ENCODE measurements at regions not wholly inside any gene's neighbourhood (a gene's known extent, or its start where the extent isn't known, plus 50 kb on each side); places are given as distances from the start of the nearest gene placed in this dataset.

DNA sequence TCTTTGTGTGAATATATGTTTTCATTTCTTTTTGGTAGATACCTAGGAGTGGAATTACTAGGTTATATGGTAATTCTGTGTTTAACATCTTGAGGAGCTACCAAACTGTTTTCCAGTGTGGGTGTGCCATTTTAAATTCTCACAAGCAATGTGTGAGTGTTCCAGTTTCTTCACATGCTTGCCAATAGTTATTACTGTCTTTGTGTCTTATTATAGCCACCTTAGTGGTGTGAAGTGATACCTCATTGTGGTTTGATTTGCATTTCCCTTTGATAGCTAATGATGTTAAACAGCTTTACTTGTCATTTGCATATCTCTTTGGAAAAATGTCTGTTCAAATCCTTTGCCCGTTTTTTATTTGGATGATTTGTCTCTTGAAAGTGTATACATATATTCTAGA is 513.0 kb downstream of the TMEM38B start:
- no TSS peak for BruUV-seq (replicated peaks)
- POLR2A ChIA-PET (ENCODE audit: unreplicated experiment), result no interaction called here
- DNase-seq (no peak), ATAC-seq (no peak)
- TF ChIP-seq EZH2 (IDR thresholded peaks at IDR 0.05; ENCODE audit: low read length, unreplicated experiment), result no peak
- TF ChIP-seq EZH2phosphoT487 (IDR thresholded peaks at IDR 0.05; ENCODE audit: borderline replicate concordance, low read length), result no peak
- TF ChIP-seq, protein P1, sequence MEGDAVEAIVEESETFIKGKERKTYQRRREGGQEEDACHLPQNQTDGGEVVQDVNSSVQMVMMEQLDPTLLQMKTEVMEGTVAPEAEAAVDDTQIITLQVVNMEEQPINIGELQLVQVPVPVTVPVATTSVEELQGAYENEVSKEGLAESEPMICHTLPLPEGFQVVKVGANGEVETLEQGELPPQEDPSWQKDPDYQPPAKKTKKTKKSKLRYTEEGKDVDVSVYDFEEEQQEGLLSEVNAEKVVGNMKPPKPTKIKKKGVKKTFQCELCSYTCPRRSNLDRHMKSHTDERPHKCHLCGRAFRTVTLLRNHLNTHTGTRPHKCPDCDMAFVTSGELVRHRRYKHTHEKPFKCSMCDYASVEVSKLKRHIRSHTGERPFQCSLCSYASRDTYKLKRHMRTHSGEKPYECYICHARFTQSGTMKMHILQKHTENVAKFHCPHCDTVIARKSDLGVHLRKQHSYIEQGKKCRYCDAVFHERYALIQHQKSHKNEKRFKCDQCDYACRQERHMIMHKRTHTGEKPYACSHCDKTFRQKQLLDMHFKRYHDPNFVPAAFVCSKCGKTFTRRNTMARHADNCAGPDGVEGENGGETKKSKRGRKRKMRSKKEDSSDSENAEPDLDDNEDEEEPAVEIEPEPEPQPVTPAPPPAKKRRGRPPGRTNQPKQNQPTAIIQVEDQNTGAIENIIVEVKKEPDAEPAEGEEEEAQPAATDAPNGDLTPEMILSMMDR (conservative IDR thresholded peaks at IDR 0.05; ENCODE audit: low read depth, low read length), result no peak
- Histone ChIP-seq H4K20me1 (ENCODE audit: low read length) (no peaks in the 10 kb centered on the region), H3F3A (ENCODE audit: low read length, unreplicated experiment) (no peaks in the 10 kb centered on the region), H3K4me3 (ENCODE audit: low read length) (no peak overlapping the region), H2AFZ (ENCODE audit: low read length) (no peak overlapping the region), H3K27me3 (ENCODE audit: low read length) (no peaks in the 10 kb centered on the region), H3K9ac (ENCODE audit: low read length) (no peak overlapping the region), H3K4me1 (ENCODE audit: insufficient read depth, low read length) (peaks cover 3% of the 10 kb centered on the region; the same call in 1 of the 2 replicates), H3K4me2 (ENCODE audit: low read length) (no peak overlapping the region), H3K79me2 (ENCODE audit: low read length) (no peaks in the 10 kb centered on the region), H3K9me2 (replicated peaks; ENCODE audit: low read length) (no peaks in the 10 kb centered on the region), H3K9me3 (ENCODE audit: low read length) (no peaks in the 10 kb centered on the region), H3K27ac (ENCODE audit: low read length) (no peak overlapping the region), H3K36me3 (ENCODE audit: low read depth, low read length) (no peaks in the 10 kb centered on the region)
- CTCF ChIA-PET, result no interaction called here
- intact Hi-C loops (cut with micrococcal nuclease), result no loop called here

DNA sequence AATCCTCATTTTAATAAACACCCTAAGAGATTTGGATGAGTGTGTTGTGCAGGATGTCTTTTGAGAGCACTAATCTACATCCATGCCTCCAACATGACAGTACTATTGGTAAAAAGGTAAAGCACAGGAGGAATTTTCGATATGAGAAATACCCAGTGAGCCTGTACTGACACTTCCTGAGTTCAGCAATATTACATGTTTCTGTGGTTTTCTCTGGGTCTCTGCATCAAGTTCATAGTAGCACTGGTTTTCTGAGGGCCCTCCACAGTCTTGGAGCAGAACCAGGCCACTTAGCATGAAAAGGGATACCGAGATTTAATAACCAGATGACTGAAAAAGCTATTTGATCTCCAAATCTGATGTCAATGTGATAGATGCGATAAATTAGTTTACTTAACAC is 524.1 kb downstream of the TMEM38B start:
- H3K9me2 ChIP-seq (replicated peaks; ENCODE audit: low read length), result no peaks in the 10 kb centered on the region
- H3K9ac ChIP-seq (ENCODE audit: low read length), result no peak overlapping the region
- H3K4me2 ChIP-seq (ENCODE audit: low read length), result no peak overlapping the region
- CTCF ChIA-PET, result no interaction called here
- H3K4me3 ChIP-seq (ENCODE audit: low read length), result no peak overlapping the region
- H4K20me1 ChIP-seq (ENCODE audit: low read length), result no peaks in the 10 kb centered on the region
- H2AFZ ChIP-seq (ENCODE audit: low read length), result no peak overlapping the region
- H3K27me3 ChIP-seq (ENCODE audit: low read length), result peaks cover 4% of the 10 kb centered on the region; the same call in 1 of the 2 replicates
- H3K27ac ChIP-seq (ENCODE audit: low read length), result no peak overlapping the region
- no peak for DNase-seq
- no peaks in the 10 kb centered on the region for H3K79me2 ChIP-seq (ENCODE audit: low read length)
- no peaks in the 10 kb centered on the region for H3K9me3 ChIP-seq (ENCODE audit: low read length)
- no peaks in the 10 kb centered on the region for H3F3A ChIP-seq (ENCODE audit: low read length, unreplicated experiment)
- TF ChIP-seq EZH2phosphoT487 (IDR thresholded peaks at IDR 0.05; ENCODE audit: borderline replicate concordance, low read length), result no peak
- TF ChIP-seq, protein P1 (conservative IDR thresholded peaks at IDR 0.05; ENCODE audit: low read depth, low read length), result no peak
- TF ChIP-seq EZH2 (IDR thresholded peaks at IDR 0.05; ENCODE audit: low read length, unreplicated experiment), result no peak
- no peaks in the 10 kb centered on the region for H3K36me3 ChIP-seq (ENCODE audit: low read depth, low read length)
- POLR2A ChIA-PET (ENCODE audit: unreplicated experiment), result no interaction called here
- ATAC-seq, result no peak
- intact Hi-C loops (cut with micrococcal nuclease), result no loop called here
- H3K4me1 ChIP-seq (ENCODE audit: insufficient read depth, low read length), result no peaks in the 10 kb centered on the region
- no TSS peak for BruUV-seq (replicated peaks)

DNA sequence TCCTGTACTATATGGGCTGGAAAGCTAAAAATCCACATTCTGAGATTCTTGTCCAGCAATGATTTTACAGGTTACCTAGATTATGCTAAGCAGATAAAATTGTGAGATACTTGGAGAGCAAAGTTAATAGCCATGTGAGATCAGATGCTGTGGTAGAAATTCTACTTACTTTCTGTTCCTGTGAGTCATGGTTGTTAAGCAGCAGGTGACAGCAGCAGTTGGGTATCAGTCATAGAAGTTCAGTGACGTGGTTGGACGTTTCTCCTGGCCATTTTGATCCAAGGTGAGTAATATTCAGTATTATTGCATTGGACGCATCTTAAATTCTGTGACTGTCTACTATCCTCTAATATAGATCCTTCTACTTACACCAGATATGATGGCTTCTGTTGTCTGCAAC is 524.5 kb downstream of the TMEM38B start:
- no peaks in the 10 kb centered on the region for H3K9me2 ChIP-seq (replicated peaks; ENCODE audit: low read length)
- POLR2A ChIA-PET (ENCODE audit: unreplicated experiment), result no interaction called here
- TF ChIP-seq EZH2 (IDR thresholded peaks at IDR 0.05; ENCODE audit: low read length, unreplicated experiment), result no peak
- intact Hi-C loops (cut with micrococcal nuclease), result no loop called here
- no peak overlapping the region for H3K27ac ChIP-seq (ENCODE audit: low read length)
- no peaks in the 10 kb centered on the region for H3K9me3 ChIP-seq (ENCODE audit: low read length)
- DNase-seq, result peak; percentile 25
- H3K36me3 ChIP-seq (ENCODE audit: low read depth, low read length), result no peaks in the 10 kb centered on the region
- H4K20me1 ChIP-seq (ENCODE audit: low read length), result no peaks in the 10 kb centered on the region
- no peak overlapping the region for H3K9ac ChIP-seq (ENCODE audit: low read length)
- no peaks in the 10 kb centered on the region for H3K79me2 ChIP-seq (ENCODE audit: low read length)
- ATAC-seq, result no peak
- H3K4me3 ChIP-seq (ENCODE audit: low read length), result no peak overlapping the region
- H3K27me3 ChIP-seq (ENCODE audit: low read length), result no peaks in the 10 kb centered on the region
- no TSS peak for BruUV-seq (replicated peaks)
- no peak overlapping the region for H2AFZ ChIP-seq (ENCODE audit: low read length)
- H3F3A ChIP-seq (ENCODE audit: low read length, unreplicated experiment), result no peaks in the 10 kb centered on the region
- no peak overlapping the region for H3K4me2 ChIP-seq (ENCODE audit: low read length)
- CTCF ChIA-PET, result no interaction called here
- no peaks in the 10 kb centered on the region for H3K4me1 ChIP-seq (ENCODE audit: insufficient read depth, low read length)
